ENCODE measurements at regions not wholly inside any gene's neighbourhood (a gene's known extent, or its start where the extent isn't known, plus 50 kb on each side); places are given as distances from the start of the nearest gene placed in this dataset.

GRCh38 chr16:17755158-17755557 is 284.4 kb upstream of the XYLT1 start:
- TF ChIP-seq CTCF (IDR thresholded peaks at IDR 0.05) (no peak), ATF2 (CRISPR knock-in tag; IDR thresholded peaks at IDR 0.05; ENCODE audit: borderline replicate concordance, low read depth) (no peak), JUN (CRISPR knock-in tag; IDR thresholded peaks at IDR 0.05) (no peak), NR1H2 (CRISPR knock-in tag; IDR thresholded peaks at IDR 0.05) (no peak), MAX (CRISPR knock-in tag; IDR thresholded peaks at IDR 0.05) (no peak), ZNF317 (CRISPR knock-in tag; IDR thresholded peaks at IDR 0.05; ENCODE audit: borderline replicate concordance, low read depth) (no peak), GABPB1 (CRISPR knock-in tag; IDR thresholded peaks at IDR 0.05) (no peak)

Data from WTC11 (cell line).